Heart left ventricle (tissue), 13 donors: ENCODE measurements at regions not wholly inside any gene's neighbourhood (a gene's known extent, or its start where the extent isn't known, plus 50 kb on each side); places are given as distances from the start of the nearest gene placed in this dataset.

Source experiments
- POLR2A ChIP-seq, 2 donors: fragments of 450-650 bp; IDR thresholded peaks; one replicate each; pipeline ENCODE4 v1.6.1; 2017; ENCODE audit warnings: antibody characterized with exemption in 2 of 2, mild to moderate bottlenecking in 2 of 2, moderate library complexity in 2 of 2
- TF ChIP-seq, protein P1 (sequence below), 12 donors: fragments of 200-600 bp; sonication (generic) in 4 of 12; IDR thresholded peaks; one replicate each; pipeline versions ENCODE4 v1.5.0 to v1.8.0; 2018 to 2022; ENCODE audit warnings: antibody characterized with exemption in 12 of 12, mild to moderate bottlenecking in 5 of 12
- donor health status: ischemic (EF 13 %, LVEDD 7.1; RV severe dilation, severe dysfunction).
- donor health status: DM: no; HTN: yes; CAD: no.
- donor health status: DM: no; HTN: no; CAD: no.
- donor health status: ischemic (EF 25% LVEDD 6.9; RV normal size, moderate dysfunction).
- donor health status: ischemic (EF 25% LVEDD 5.7; RV mildly dilated, moderate dysfunction).
- donor health status: ischemic (EF 35%, LVEDD 5.7; RV mildly dilated, moderate dysfunction).
- donor health status: nonischemic (EF 11% LVEDD 7.7; RV severe dilation, severe dysfunction).
- donor health status: DM: yes; HTN: yes; CAD: no.
- donor health status: PGD.
- donor health status: ischemic (EF 29% LVEDD 5.4; RV normal size, mild dysfunction).
- donor health status: nonischemic (EF 23%, LVEDD 6.1; RV moderate dilation, normal function).

DNA sequence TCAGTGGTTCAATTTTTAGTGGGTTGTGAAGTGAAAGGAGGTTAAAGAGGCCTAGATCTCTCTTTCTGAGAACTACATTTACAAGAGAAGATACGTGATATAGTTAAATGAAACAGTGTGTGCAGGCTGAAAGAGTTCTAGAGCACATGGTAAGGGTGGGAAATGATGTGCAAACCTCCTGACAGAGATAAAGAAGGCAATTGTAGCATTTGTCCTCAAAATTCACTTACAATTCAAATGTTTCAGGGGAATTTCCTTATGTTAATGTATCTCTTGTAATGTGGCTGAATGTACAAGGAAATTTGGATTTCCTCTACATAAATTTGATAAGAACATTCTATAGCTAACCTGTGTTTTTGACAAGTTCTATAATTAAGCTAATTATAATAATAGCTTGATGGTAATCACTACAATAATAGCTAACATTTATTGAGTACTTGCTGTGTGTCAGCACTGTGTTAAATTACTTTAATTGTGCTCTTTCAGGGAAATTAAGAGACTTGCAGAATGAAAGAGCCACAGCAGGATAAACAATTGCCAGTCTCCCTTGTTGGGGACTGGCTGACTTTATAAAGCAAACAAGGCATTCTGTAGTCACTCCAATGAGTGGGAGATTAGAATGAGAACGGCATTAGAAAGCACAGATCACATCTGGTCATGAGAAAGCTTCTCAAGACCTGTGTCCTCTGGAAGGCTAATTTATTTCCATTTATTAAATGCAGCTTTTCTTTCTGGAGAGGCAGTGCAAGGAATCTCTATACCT, 139.7 kb upstream of the TMEM72 start:
- TF ChIP-seq POLR2A (IDR thresholded peaks at IDR 0.05), result no peak
- TF ChIP-seq, protein P1, sequence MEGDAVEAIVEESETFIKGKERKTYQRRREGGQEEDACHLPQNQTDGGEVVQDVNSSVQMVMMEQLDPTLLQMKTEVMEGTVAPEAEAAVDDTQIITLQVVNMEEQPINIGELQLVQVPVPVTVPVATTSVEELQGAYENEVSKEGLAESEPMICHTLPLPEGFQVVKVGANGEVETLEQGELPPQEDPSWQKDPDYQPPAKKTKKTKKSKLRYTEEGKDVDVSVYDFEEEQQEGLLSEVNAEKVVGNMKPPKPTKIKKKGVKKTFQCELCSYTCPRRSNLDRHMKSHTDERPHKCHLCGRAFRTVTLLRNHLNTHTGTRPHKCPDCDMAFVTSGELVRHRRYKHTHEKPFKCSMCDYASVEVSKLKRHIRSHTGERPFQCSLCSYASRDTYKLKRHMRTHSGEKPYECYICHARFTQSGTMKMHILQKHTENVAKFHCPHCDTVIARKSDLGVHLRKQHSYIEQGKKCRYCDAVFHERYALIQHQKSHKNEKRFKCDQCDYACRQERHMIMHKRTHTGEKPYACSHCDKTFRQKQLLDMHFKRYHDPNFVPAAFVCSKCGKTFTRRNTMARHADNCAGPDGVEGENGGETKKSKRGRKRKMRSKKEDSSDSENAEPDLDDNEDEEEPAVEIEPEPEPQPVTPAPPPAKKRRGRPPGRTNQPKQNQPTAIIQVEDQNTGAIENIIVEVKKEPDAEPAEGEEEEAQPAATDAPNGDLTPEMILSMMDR (IDR thresholded peaks at IDR 0.05), result no peak
